Stimulated activated CD4-positive, alpha-beta T cell treated with anti-CD3 and anti-CD28 coated beads, Interleukin-4, amount 100 ng/mL, for 48 hours (primary cell): ENCODE measurements at regions not wholly inside any gene's neighbourhood (a gene's known extent, or its start where the extent isn't known, plus 50 kb on each side); places are given as distances from the start of the nearest gene placed in this dataset.

Experiments
- DNase-seq, 2 donors: peaks; one replicate each; pipeline ENCODE4 v3.0.0-alpha.2; 2020; ENCODE audit warnings: low read depth in 2 of 2

- no peak for DNase-seq
Measured at GRCh38 chr21:24225431-24225830, 1381.8 kb downstream of the MRPL39 start.

GRCh38 chr21:24224422-24224821 lies 1382.9 kb downstream of the MRPL39 start:
- DNase-seq: no peak

GRCh38 chr21:24223624-24224023 lies 1383.7 kb downstream of the MRPL39 start:
- no peak for DNase-seq

GRCh38 chr21:24222676-24223075 lies 1384.6 kb downstream of the MRPL39 start:
- DNase-seq: no peak

GRCh38 chr21:24220446-24220845 lies 1386.8 kb downstream of the MRPL39 start:
- no peak for DNase-seq

- no peak for DNase-seq
Measured at GRCh38 chr21:24217151-24217550, 1390.1 kb downstream of the MRPL39 start.

- no peak for DNase-seq
Measured at GRCh38 chr21:24210130-24210529, 1397.2 kb downstream of the MRPL39 start.

- DNase-seq: no peak
Measured at GRCh38 chr21:24208562-24209260, 1398.6 kb downstream of the MRPL39 start.

GRCh38 chr21:24205319-24205718 lies 1402.0 kb downstream of the MRPL39 start:
- no peak for DNase-seq

GRCh38 chr21:24204641-24205040 lies 1402.6 kb downstream of the MRPL39 start:
- no peak for DNase-seq

- no peak for DNase-seq
Measured at GRCh38 chr21:24200052-24200451, 1407.2 kb downstream of the MRPL39 start.

- DNase-seq: no peak
Measured at GRCh38 chr21:24197923-24198322, 1409.4 kb downstream of the MRPL39 start.

- DNase-seq: no peak
Measured at GRCh38 chr21:24197132-24197643, 1410.1 kb downstream of the MRPL39 start.

GRCh38 chr21:24188506-24188905 lies 1418.8 kb downstream of the MRPL39 start:
- DNase-seq: no peak

- DNase-seq: no peak
Measured at GRCh38 chr21:24183077-24183476, 1424.2 kb downstream of the MRPL39 start.

GRCh38 chr21:24179110-24179509 lies 1428.2 kb downstream of the MRPL39 start:
- no peak for DNase-seq

GRCh38 chr21:24175106-24175505 lies 1432.2 kb downstream of the MRPL39 start:
- no peak for DNase-seq

GRCh38 chr21:24171736-24172135 lies 1435.5 kb downstream of the MRPL39 start:
- no peak for DNase-seq

GRCh38 chr21:24163539-24163938 lies 1443.7 kb downstream of the MRPL39 start:
- no peak for DNase-seq

GRCh38 chr21:24160528-24160927 lies 1446.8 kb downstream of the MRPL39 start:
- no peak for DNase-seq

GRCh38 chr21:24153137-24153536 lies 1454.1 kb downstream of the MRPL39 start:
- no peak for DNase-seq

GRCh38 chr21:24150753-24151152 lies 1456.5 kb downstream of the MRPL39 start:
- no peak for DNase-seq

GRCh38 chr21:24148461-24148860 lies 1458.8 kb downstream of the MRPL39 start:
- no peak for DNase-seq

GRCh38 chr21:24147674-24148073 lies 1459.6 kb downstream of the MRPL39 start:
- no peak for DNase-seq
